ENCODE measurements at regions not wholly inside any gene's neighbourhood (a gene's known extent, or its start where the extent isn't known, plus 50 kb on each side); places are given as distances from the start of the nearest gene placed in this dataset.

DNA sequence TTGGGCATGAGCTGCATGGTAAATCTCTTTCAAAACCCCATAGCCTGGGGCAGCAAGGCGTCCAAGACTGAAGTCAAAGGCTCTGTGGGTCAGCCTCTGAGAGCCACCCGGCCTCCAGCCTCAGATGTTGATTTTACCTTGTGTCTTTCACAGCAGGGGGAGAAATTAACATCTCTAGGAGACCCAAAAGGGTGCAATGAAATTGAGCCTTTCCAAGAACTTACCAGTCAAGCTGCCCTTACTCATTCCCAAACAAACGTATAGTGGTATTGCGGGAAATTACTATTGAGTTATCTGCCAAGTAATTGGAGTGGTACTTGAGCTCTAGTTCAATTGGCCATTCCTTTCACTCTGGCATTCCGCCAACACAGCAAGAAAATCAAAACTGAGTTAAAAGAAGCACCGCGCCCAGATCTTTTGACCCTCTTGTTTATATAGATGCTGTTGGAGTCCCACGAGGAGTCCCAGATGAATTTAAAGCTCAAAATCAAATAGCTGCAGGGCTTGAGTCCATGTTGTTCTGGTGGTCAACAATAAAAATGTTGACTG, 380.7 kb upstream of the SYT1 start:
- POLR2A ChIA-PET = no interaction called here
- TF ChIP-seq L3MBTL2 (conservative IDR thresholded peaks at IDR 0.05) = no peak
- no peak for TF ChIP-seq SP1 (IDR thresholded peaks at IDR 0.05)
- no peak for TF ChIP-seq ARNT (IDR thresholded peaks at IDR 0.05)
- no peak for TF ChIP-seq NFRKB (IDR thresholded peaks at IDR 0.05)
- no peak for TF ChIP-seq ZNF384 (IDR thresholded peaks at IDR 0.05)
- TF ChIP-seq FOXM1 (IDR thresholded peaks at IDR 0.05; ENCODE audit: borderline replicate concordance) = no peak
- TF ChIP-seq CTBP1 (IDR thresholded peaks at IDR 0.05; ENCODE audit: borderline replicate concordance) = no peak
- no peak for TF ChIP-seq TARDBP (IDR thresholded peaks at IDR 0.05)
- no peak for TF ChIP-seq SUZ12 (IDR thresholded peaks at IDR 0.05)
- no peak for TF ChIP-seq FOXK2 (IDR thresholded peaks at IDR 0.05)
- no peak for TF ChIP-seq FOXA1 (IDR thresholded peaks at IDR 0.05)
- no peak for TF ChIP-seq BHLHE40 (IDR thresholded peaks at IDR 0.05; ENCODE audit: borderline replicate concordance)
- no peak for TF ChIP-seq ELF4 (IDR thresholded peaks at IDR 0.05)
- no peak for TF ChIP-seq LEF1 (IDR thresholded peaks at IDR 0.05; ENCODE audit: borderline replicate concordance)
- no peak for TF ChIP-seq HDGF (IDR thresholded peaks at IDR 0.05; ENCODE audit: borderline replicate concordance)
- TF ChIP-seq, protein P1, sequence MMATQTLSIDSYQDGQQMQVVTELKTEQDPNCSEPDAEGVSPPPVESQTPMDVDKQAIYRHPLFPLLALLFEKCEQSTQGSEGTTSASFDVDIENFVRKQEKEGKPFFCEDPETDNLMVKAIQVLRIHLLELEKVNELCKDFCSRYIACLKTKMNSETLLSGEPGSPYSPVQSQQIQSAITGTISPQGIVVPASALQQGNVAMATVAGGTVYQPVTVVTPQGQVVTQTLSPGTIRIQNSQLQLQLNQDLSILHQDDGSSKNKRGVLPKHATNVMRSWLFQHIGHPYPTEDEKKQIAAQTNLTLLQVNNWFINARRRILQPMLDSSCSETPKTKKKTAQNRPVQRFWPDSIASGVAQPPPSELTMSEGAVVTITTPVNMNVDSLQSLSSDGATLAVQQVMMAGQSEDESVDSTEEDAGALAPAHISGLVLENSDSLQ (IDR thresholded peaks at IDR 0.05) = no peak
- DNase-seq (ENCODE audit: extremely low spot score) = no peak
- CTCF ChIA-PET = no interaction called here

GRCh38 chr12:78489990-78490389, 374.6 kb upstream of the SYT1 start:
- ChIA-PET CTCF (no interaction called here), POLR2A (no interaction called here)
- TF ChIP-seq L3MBTL2 (conservative IDR thresholded peaks at IDR 0.05) (no peak), FOXK2 (IDR thresholded peaks at IDR 0.05) (no peak)
- no peak for DNase-seq (ENCODE audit: extremely low spot score)

DNA sequence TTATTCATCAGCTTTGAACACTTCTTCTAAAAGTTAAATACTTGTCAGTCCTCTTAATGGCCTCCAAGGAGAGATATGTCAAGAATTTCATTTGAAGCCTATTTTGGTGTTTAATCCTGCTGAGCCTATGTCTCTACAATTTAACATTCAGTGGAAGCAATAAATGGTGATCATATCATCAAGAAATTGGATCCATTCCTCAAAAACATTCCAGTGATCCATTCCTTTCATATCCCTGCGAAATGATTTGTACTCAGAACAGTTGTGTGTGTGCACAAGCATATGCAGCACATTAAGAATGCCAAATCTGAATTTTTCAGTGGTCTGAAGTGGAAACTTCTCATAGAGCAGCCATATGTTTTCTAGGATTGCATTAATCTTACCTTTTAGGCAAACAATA, 373.7 kb upstream of the SYT1 start:
- DNase-seq (ENCODE audit: extremely low spot score) = no peak
- ChIA-PET CTCF (interaction anchor here (0.6 kb wide), 1 partner anchor 34 kb away, joined by 3 read pairs; no protein-coding TSS in a partner anchor), POLR2A (no interaction called here)
- TF ChIP-seq, protein P1 (IDR thresholded peaks at IDR 0.05) = no peak
- no peak for TF ChIP-seq FOXM1 (IDR thresholded peaks at IDR 0.05; ENCODE audit: borderline replicate concordance)
- no peak for TF ChIP-seq ARNT (IDR thresholded peaks at IDR 0.05)
- TF ChIP-seq TARDBP (IDR thresholded peaks at IDR 0.05) = no peak
- no peak for TF ChIP-seq FOXA1 (IDR thresholded peaks at IDR 0.05)
- TF ChIP-seq ELF4 (IDR thresholded peaks at IDR 0.05) = no peak
- TF ChIP-seq SUZ12 (IDR thresholded peaks at IDR 0.05) = no peak
- TF ChIP-seq SP1 (IDR thresholded peaks at IDR 0.05) = no peak
- TF ChIP-seq BHLHE40 (IDR thresholded peaks at IDR 0.05; ENCODE audit: borderline replicate concordance) = no peak
- no peak for TF ChIP-seq NFRKB (IDR thresholded peaks at IDR 0.05)
- TF ChIP-seq FOXK2 (IDR thresholded peaks at IDR 0.05) = no peak
- no peak for TF ChIP-seq HDGF (IDR thresholded peaks at IDR 0.05; ENCODE audit: borderline replicate concordance)
- no peak for TF ChIP-seq CTBP1 (IDR thresholded peaks at IDR 0.05; ENCODE audit: borderline replicate concordance)

- ChIA-PET CTCF (no interaction called here), POLR2A (no interaction called here)
- TF ChIP-seq BHLHE40 (IDR thresholded peaks at IDR 0.05; ENCODE audit: borderline replicate concordance) (no peak), ARNT (IDR thresholded peaks at IDR 0.05) (no peak), L3MBTL2 (conservative IDR thresholded peaks at IDR 0.05) (no peak), HDGF (IDR thresholded peaks at IDR 0.05; ENCODE audit: borderline replicate concordance) (no peak), SUZ12 (IDR thresholded peaks at IDR 0.05) (no peak), FOXA1 (IDR thresholded peaks at IDR 0.05) (no peak), ZNF384 (IDR thresholded peaks at IDR 0.05) (no peak), NFRKB (IDR thresholded peaks at IDR 0.05) (no peak), LEF1 (IDR thresholded peaks at IDR 0.05; ENCODE audit: borderline replicate concordance) (no peak), SP1 (IDR thresholded peaks at IDR 0.05) (no peak), ELF4 (IDR thresholded peaks at IDR 0.05) (no peak), FOXK2 (IDR thresholded peaks at IDR 0.05) (no peak), CTBP1 (IDR thresholded peaks at IDR 0.05; ENCODE audit: borderline replicate concordance) (no peak), TARDBP (IDR thresholded peaks at IDR 0.05) (no peak), FOXM1 (IDR thresholded peaks at IDR 0.05; ENCODE audit: borderline replicate concordance) (no peak)
- TF ChIP-seq, protein P1 (IDR thresholded peaks at IDR 0.05) = no peak
- DNase-seq (ENCODE audit: extremely low spot score) = no peak
Measured at GRCh38 chr12:78494911-78495310, 369.7 kb upstream of the SYT1 start.

DNA sequence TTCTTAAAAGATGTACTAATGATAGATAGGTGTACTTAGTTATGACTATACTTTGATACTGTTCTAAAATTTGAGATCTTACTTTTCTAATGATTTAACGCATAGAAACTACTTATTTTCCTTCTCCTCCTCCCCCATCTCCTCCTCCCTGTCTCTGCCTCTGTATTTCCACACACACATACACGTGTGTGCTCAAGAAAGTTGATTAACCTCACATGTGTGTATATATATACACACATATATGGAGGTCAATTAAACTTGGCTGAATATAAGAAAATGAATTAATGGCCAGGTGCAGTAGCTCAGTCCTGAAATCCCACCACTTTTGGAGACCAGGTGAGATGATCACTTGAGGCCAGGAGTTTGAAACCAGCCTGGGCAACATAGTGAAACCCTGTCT, 362.7 kb upstream of the SYT1 start:
- DNase-seq (ENCODE audit: extremely low spot score) = no peak
- POLR2A ChIA-PET = no interaction called here
- TF ChIP-seq ARNT (IDR thresholded peaks at IDR 0.05) = no peak
- CTCF ChIA-PET = no interaction called here

DNA sequence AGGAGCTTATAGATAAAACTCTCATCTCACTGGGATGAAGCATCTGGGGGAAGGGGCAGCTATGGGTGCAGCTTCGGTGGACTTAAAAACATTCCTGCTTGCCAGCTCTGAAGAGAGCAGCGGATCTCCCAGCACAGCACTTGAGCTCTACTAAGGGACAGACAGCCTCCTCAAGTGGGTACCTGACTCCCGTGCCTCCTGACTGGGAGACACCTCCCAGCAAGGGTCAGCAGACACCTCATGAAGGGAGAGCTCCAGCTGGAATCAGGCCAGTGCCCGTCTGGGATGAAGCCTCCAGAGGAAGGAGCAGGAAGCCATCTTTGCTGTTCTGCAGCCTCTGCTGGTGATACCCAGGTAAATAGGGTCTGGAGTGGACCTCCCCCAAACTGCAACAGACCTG, 345.2 kb upstream of the SYT1 start:
- CTCF ChIA-PET = no interaction called here
- POLR2A ChIA-PET = no interaction called here
- DNase-seq (ENCODE audit: extremely low spot score) = no peak
- no peak for TF ChIP-seq ZNF384 (IDR thresholded peaks at IDR 0.05)
- no peak for TF ChIP-seq FOXA1 (IDR thresholded peaks at IDR 0.05)
- no peak for TF ChIP-seq CTBP1 (IDR thresholded peaks at IDR 0.05; ENCODE audit: borderline replicate concordance)
- no peak for TF ChIP-seq L3MBTL2 (conservative IDR thresholded peaks at IDR 0.05)
- no peak for TF ChIP-seq ARNT (IDR thresholded peaks at IDR 0.05)
- no peak for TF ChIP-seq HDGF (IDR thresholded peaks at IDR 0.05; ENCODE audit: borderline replicate concordance)
- no peak for TF ChIP-seq LEF1 (IDR thresholded peaks at IDR 0.05; ENCODE audit: borderline replicate concordance)
- TF ChIP-seq FOXM1 (IDR thresholded peaks at IDR 0.05; ENCODE audit: borderline replicate concordance) = no peak
- TF ChIP-seq SP1 (IDR thresholded peaks at IDR 0.05) = no peak
- TF ChIP-seq TARDBP (IDR thresholded peaks at IDR 0.05) = no peak
- no peak for TF ChIP-seq SUZ12 (IDR thresholded peaks at IDR 0.05)
- no peak for TF ChIP-seq NFRKB (IDR thresholded peaks at IDR 0.05)
- TF ChIP-seq ELF4 (IDR thresholded peaks at IDR 0.05) = no peak
- TF ChIP-seq, protein P1 (IDR thresholded peaks at IDR 0.05) = no peak
- no peak for TF ChIP-seq FOXK2 (IDR thresholded peaks at IDR 0.05)
- no peak for TF ChIP-seq BHLHE40 (IDR thresholded peaks at IDR 0.05; ENCODE audit: borderline replicate concordance)

All from HEK293T (cell line).